DND-41 (cell line): ENCODE measurements at regions not wholly inside any gene's neighbourhood (a gene's known extent, or its start where the extent isn't known, plus 50 kb on each side); places are given as distances from the start of the nearest gene placed in this dataset.

Experiments
- EZH2 ChIP-seq: IDR thresholded peaks from 3 replicates; pipeline ENCODE4 v1.6.1; 2012; ENCODE audit warnings: borderline replicate concordance, low read depth, mild to moderate bottlenecking, moderate library complexity, low read length, inconsistent platforms; ENCODE audit not compliant: severe bottlenecking
- TF ChIP-seq, protein P1 (sequence below): IDR thresholded peaks from 2 replicates; pipeline ENCODE4 v1.5.1; 2012; ENCODE audit warnings: borderline replicate concordance, low read length, moderate library complexity, mild to moderate bottlenecking; ENCODE audit not compliant: poor library complexity, severe bottlenecking; ENCODE audit errors: extremely low read depth

- TF ChIP-seq, protein P1, sequence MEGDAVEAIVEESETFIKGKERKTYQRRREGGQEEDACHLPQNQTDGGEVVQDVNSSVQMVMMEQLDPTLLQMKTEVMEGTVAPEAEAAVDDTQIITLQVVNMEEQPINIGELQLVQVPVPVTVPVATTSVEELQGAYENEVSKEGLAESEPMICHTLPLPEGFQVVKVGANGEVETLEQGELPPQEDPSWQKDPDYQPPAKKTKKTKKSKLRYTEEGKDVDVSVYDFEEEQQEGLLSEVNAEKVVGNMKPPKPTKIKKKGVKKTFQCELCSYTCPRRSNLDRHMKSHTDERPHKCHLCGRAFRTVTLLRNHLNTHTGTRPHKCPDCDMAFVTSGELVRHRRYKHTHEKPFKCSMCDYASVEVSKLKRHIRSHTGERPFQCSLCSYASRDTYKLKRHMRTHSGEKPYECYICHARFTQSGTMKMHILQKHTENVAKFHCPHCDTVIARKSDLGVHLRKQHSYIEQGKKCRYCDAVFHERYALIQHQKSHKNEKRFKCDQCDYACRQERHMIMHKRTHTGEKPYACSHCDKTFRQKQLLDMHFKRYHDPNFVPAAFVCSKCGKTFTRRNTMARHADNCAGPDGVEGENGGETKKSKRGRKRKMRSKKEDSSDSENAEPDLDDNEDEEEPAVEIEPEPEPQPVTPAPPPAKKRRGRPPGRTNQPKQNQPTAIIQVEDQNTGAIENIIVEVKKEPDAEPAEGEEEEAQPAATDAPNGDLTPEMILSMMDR, result no peak
- TF ChIP-seq EZH2, result no peak
Measured at GRCh38 chr10:25738776-25739175, 195.3 kb upstream of the MYO3A start.
